Peyer's patch (tissue), 4 donors: ENCODE measurements at regions not wholly inside any gene's neighbourhood (a gene's known extent, or its start where the extent isn't known, plus 50 kb on each side); places are given as distances from the start of the nearest gene placed in this dataset.

Experiments
- DNase-seq, 3 donors: peaks; one replicate each; pipeline ENCODE4 v3.0.0-alpha.2; 2017 to 2019
- H3K27ac ChIP-seq, 4 donors: fragments of 200-600 bp; sonication (generic); one replicate each; pipeline ENCODE4 v1.5.1; 2016 to 2019
- H3K27me3 ChIP-seq, 2 donors: fragments of 200-600 bp; sonication (generic); one replicate each; pipeline ENCODE4 v1.5.1; 2019
- H3K36me3 ChIP-seq, 3 donors: fragments of 200-600 bp; sonication (generic); one replicate each; pipeline ENCODE4 v1.5.1; 2016 to 2019
- H3K4me1 ChIP-seq, 4 donors: fragments of 200-600 bp; sonication (generic); one replicate each; pipeline ENCODE4 v1.5.1; 2016 to 2019
- H3K4me3 ChIP-seq, 4 donors: fragments of 200-600 bp; sonication (generic); 1 replicate in 3 of 4; 2 replicates in 1 of 4; pipeline ENCODE4 v1.5.1; 2016 to 2019; ENCODE audit warnings: mild to moderate bottlenecking in 1 of 4
- H3K9me3 ChIP-seq, 4 donors: fragments of 200-600 bp; sonication (generic); one replicate each; pipeline ENCODE4 v1.5.1; 2016 to 2019; ENCODE audit warnings: mild to moderate bottlenecking in 1 of 4
- CTCF ChIP-seq, 6 experiments: fragments of 450-650 bp in 4 of 6; fragments of 200-600 bp in 2 of 6; sonication (generic) in 1 of 6; IDR thresholded peaks; one replicate each; pipeline ENCODE4 v1.5.1; 2017 to 2019; ENCODE audit warnings: antibody characterized with exemption in 6 of 6, mild to moderate bottlenecking in 3 of 6, moderate library complexity in 1 of 6
- POLR2A ChIP-seq, 2 donors: fragments of 450-650 bp; IDR thresholded peaks; one replicate each; pipeline ENCODE4 v1.5.1; 2017; ENCODE audit warnings: antibody characterized with exemption in 2 of 2, mild to moderate bottlenecking in 2 of 2, moderate library complexity in 2 of 2

GRCh38 chr7:110186334-110186733, 904.6 kb upstream of the LRRN3 start:
- H3K9me3 ChIP-seq: no peaks in the 10 kb centered on the region
- no peak overlapping the region for H3K4me3 ChIP-seq
- no peak for DNase-seq
- no peaks in the 10 kb centered on the region for H3K27me3 ChIP-seq
- no peak overlapping the region for H3K27ac ChIP-seq
- no peaks in the 10 kb centered on the region for H3K4me1 ChIP-seq
- no peak for TF ChIP-seq CTCF (IDR thresholded peaks at IDR 0.05)
- no peak for TF ChIP-seq POLR2A (IDR thresholded peaks at IDR 0.05)
- no peaks in the 10 kb centered on the region for H3K36me3 ChIP-seq

GRCh38 chr7:110187877-110188554, 902.9 kb upstream of the LRRN3 start:
- H3K9me3 ChIP-seq: no peaks in the 10 kb centered on the region
- no peaks in the 10 kb centered on the region for H3K27me3 ChIP-seq
- H3K4me1 ChIP-seq: no peaks in the 10 kb centered on the region
- H3K27ac ChIP-seq: no peak overlapping the region
- no peak for DNase-seq
- TF ChIP-seq CTCF (IDR thresholded peaks at IDR 0.05): no peak
- no peak for TF ChIP-seq POLR2A (IDR thresholded peaks at IDR 0.05)
- no peaks in the 10 kb centered on the region for H3K36me3 ChIP-seq
- H3K4me3 ChIP-seq: no peak overlapping the region

GRCh38 chr7:110204527-110204926, 886.4 kb upstream of the LRRN3 start:
- no peaks in the 10 kb centered on the region for H3K27me3 ChIP-seq
- H3K4me1 ChIP-seq: no peaks in the 10 kb centered on the region
- no peak overlapping the region for H3K27ac ChIP-seq
- no peak for TF ChIP-seq CTCF (IDR thresholded peaks at IDR 0.05)
- no peak for TF ChIP-seq POLR2A (IDR thresholded peaks at IDR 0.05)
- no peak for DNase-seq
- no peak overlapping the region for H3K4me3 ChIP-seq
- no peaks in the 10 kb centered on the region for H3K36me3 ChIP-seq
- H3K9me3 ChIP-seq: no peaks in the 10 kb centered on the region

- Histone ChIP-seq H3K4me1 (no peaks in the 10 kb centered on the region), H3K36me3 (no peaks in the 10 kb centered on the region)
- DNase-seq: no peak
Measured at GRCh38 chr7:110205899-110206298, 885.0 kb upstream of the LRRN3 start.

GRCh38 chr7:110209884-110210283, 881.0 kb upstream of the LRRN3 start:
- Histone ChIP-seq H3K4me1 (no peaks in the 10 kb centered on the region), H3K9me3 (no peaks in the 10 kb centered on the region), H3K27me3 (no peaks in the 10 kb centered on the region), H3K27ac (no peak overlapping the region), H3K4me3 (no peak overlapping the region), H3K36me3 (no peaks in the 10 kb centered on the region)
- no peak for DNase-seq
- no peak for TF ChIP-seq CTCF (IDR thresholded peaks at IDR 0.05)
- no peak for TF ChIP-seq POLR2A (IDR thresholded peaks at IDR 0.05)

More at GRCh38 chr7:110205899-110206298, 885.0 kb upstream of the LRRN3 start:
- Histone ChIP-seq H3K4me3 (no peak overlapping the region), H3K27ac (no peak overlapping the region), H3K27me3 (no peaks in the 10 kb centered on the region), H3K9me3 (no peaks in the 10 kb centered on the region)
- TF ChIP-seq POLR2A (IDR thresholded peaks at IDR 0.05): no peak
- no peak for TF ChIP-seq CTCF (IDR thresholded peaks at IDR 0.05)
